CD4-positive, CD25-positive, alpha-beta regulatory T cell (primary cell): ENCODE measurements at regions not wholly inside any gene's neighbourhood (a gene's known extent, or its start where the extent isn't known, plus 50 kb on each side); places are given as distances from the start of the nearest gene placed in this dataset.

Experiments
- ATAC-seq, 2 donors: fragments of 150-1000 bp; cut with Tn5 transposase; one replicate each; pipeline ENCODE4 v1.10.0; 2021; ENCODE audit warnings: low read depth in 2 of 2, moderate number of reproducible peaks in 2 of 2, moderate library complexity in 1 of 2
- DNase-seq, 3 donors: peaks; one replicate each; pipeline versions ENCODE4 v3.0.0 to v3.0.0-alpha.2; 2012 to 2022; ENCODE audit warnings: mixed read lengths in 1 of 3
- H3K27ac ChIP-seq: one replicate; pipeline ENCODE4 v1.7.0; 2013; ENCODE audit warnings: mild to moderate bottlenecking, low read length; ENCODE audit not compliant: insufficient read depth, poor library complexity, severe bottlenecking
- H3K27me3 ChIP-seq: one replicate; pipeline ENCODE4 v1.7.0; 2013; ENCODE audit warnings: low read length; ENCODE audit not compliant: control insufficient read depth, insufficient read depth
- H3K36me3 ChIP-seq: one replicate; pipeline ENCODE4 v1.7.0; 2013; ENCODE audit warnings: mild to moderate bottlenecking, low read length, moderate library complexity; ENCODE audit not compliant: control insufficient read depth, insufficient read depth
- H3K4me1 ChIP-seq: 2 replicates; pipeline ENCODE4 v1.7.0; 2013; ENCODE audit warnings: mild to moderate bottlenecking, low read length; ENCODE audit not compliant: insufficient read depth, control insufficient read depth, poor library complexity, severe bottlenecking
- H3K4me3 ChIP-seq: one replicate; pipeline ENCODE4 v1.7.0; 2013; ENCODE audit warnings: low read depth, mild to moderate bottlenecking, low read length, moderate library complexity
- H3K9me3 ChIP-seq, 2 experiments: 1 replicate in 1 of 2; 2 replicates in 1 of 2; pipeline ENCODE4 v1.7.0; 2013; ENCODE audit warnings: low read length in 2 of 2, mild to moderate bottlenecking in 1 of 2, moderate library complexity in 1 of 2; ENCODE audit not compliant: control insufficient read depth in 2 of 2
- H3K27ac Mint-ChIP-seq, 3 donors: one replicate each; pipeline ENCODE4 v1.8.0; 2020 to 2022; ENCODE audit warnings: mild to moderate bottlenecking in 3 of 3, mixed read lengths in 3 of 3, moderate library complexity in 2 of 3
- H3K27me3 Mint-ChIP-seq: one replicate; pipeline ENCODE4 v1.8.0; 2022; ENCODE audit warnings: mild to moderate bottlenecking, mixed read lengths
- H3K36me3 Mint-ChIP-seq: one replicate; pipeline ENCODE4 v1.8.0; 2020; ENCODE audit warnings: mixed read lengths
- H3K4me1 Mint-ChIP-seq, 4 donors: one replicate each; pipeline ENCODE4 v1.8.0; 2020 to 2022; ENCODE audit warnings: mixed read lengths in 4 of 4, mild to moderate bottlenecking in 1 of 4
- H3K4me3 Mint-ChIP-seq, 4 donors: one replicate each; pipeline ENCODE4 v1.8.0; 2020 to 2022; ENCODE audit warnings: mild to moderate bottlenecking in 4 of 4, mixed read lengths in 4 of 4, moderate library complexity in 3 of 4
- H3K9me3 Mint-ChIP-seq, 7 donors: one replicate each; pipeline ENCODE4 v1.8.0; 2020 to 2022; ENCODE audit warnings: mixed read lengths in 7 of 7, mild to moderate bottlenecking in 3 of 7, moderate library complexity in 2 of 7

GRCh38 chr4:22895482-22895881, 202.7 kb downstream of the GBA3 start:
- H3K27ac Mint-ChIP-seq, result no peak overlapping the region
- no peaks in the 10 kb centered on the region for H3K4me1 Mint-ChIP-seq
- Histone ChIP-seq H3K4me1 (no peaks in the 10 kb centered on the region), H3K4me3 (no peak overlapping the region), H3K27ac (no peak overlapping the region), H3K36me3 (no peaks in the 10 kb centered on the region), H3K9me3 (no peaks in the 10 kb centered on the region), H3K27me3 (no peaks in the 10 kb centered on the region)
- H3K9me3 Mint-ChIP-seq, result peaks cover 0 to 2% (median 0%) of the 10 kb centered on the region in 7 donors
- no peaks in the 10 kb centered on the region for H3K27me3 Mint-ChIP-seq
- ATAC-seq (no peak), DNase-seq (no peak)
- H3K4me3 Mint-ChIP-seq, result no peak overlapping the region
- no peaks in the 10 kb centered on the region for H3K36me3 Mint-ChIP-seq

- no peak overlapping the region for H3K27ac Mint-ChIP-seq
- H3K9me3 Mint-ChIP-seq, result peaks cover 0 to 10% (median 1%) of the 10 kb centered on the region in 7 donors
- no peaks in the 10 kb centered on the region for H3K4me1 ChIP-seq
- no peaks in the 10 kb centered on the region for H3K27me3 ChIP-seq
- no peak overlapping the region for H3K4me3 ChIP-seq
- H3K4me1 Mint-ChIP-seq, result no peaks in the 10 kb centered on the region
- DNase-seq (no peak), ATAC-seq (no peak)
- H3K36me3 ChIP-seq, result no peaks in the 10 kb centered on the region
- no peaks in the 10 kb centered on the region for H3K27me3 Mint-ChIP-seq
- no peak overlapping the region for H3K4me3 Mint-ChIP-seq
- no peaks in the 10 kb centered on the region for H3K36me3 Mint-ChIP-seq
- H3K27ac ChIP-seq, result no peak overlapping the region
- no peaks in the 10 kb centered on the region for H3K9me3 ChIP-seq
These were observed 191.4 kb downstream of the GBA3 start for GRCh38 chr4:22884157-22884556.

- ATAC-seq (no peak), DNase-seq (no peak)
- Mint-ChIP-seq H3K9me3 (peaks cover 0 to 10% (median 1%) of the 10 kb centered on the region in 7 donors), H3K27ac (no peak overlapping the region), H3K27me3 (no peaks in the 10 kb centered on the region), H3K4me3 (no peak overlapping the region), H3K36me3 (no peaks in the 10 kb centered on the region), H3K4me1 (no peaks in the 10 kb centered on the region)
- no peaks in the 10 kb centered on the region for H3K4me1 ChIP-seq
- no peaks in the 10 kb centered on the region for H3K27me3 ChIP-seq
- H3K9me3 ChIP-seq, result no peaks in the 10 kb centered on the region
- H3K27ac ChIP-seq, result no peak overlapping the region
- H3K4me3 ChIP-seq, result no peak overlapping the region
- no peaks in the 10 kb centered on the region for H3K36me3 ChIP-seq
These were observed 188.7 kb downstream of the GBA3 start for GRCh38 chr4:22881411-22881810.

- Mint-ChIP-seq H3K36me3 (no peaks in the 10 kb centered on the region), H3K4me3 (no peak overlapping the region), H3K27ac (no peak overlapping the region), H3K9me3 (peaks cover 0 to 13% (median 6%) of the 10 kb centered on the region in 7 donors), H3K4me1 (no peaks in the 10 kb centered on the region), H3K27me3 (no peaks in the 10 kb centered on the region)
- Histone ChIP-seq H3K4me1 (no peaks in the 10 kb centered on the region), H3K9me3 (no peaks in the 10 kb centered on the region), H3K36me3 (no peaks in the 10 kb centered on the region), H3K27me3 (no peaks in the 10 kb centered on the region), H3K4me3 (no peak overlapping the region), H3K27ac (no peak overlapping the region)
- ATAC-seq (no peak), DNase-seq (no peak)
These were observed 184.8 kb downstream of the GBA3 start for GRCh38 chr4:22877486-22878052.

- H3K9me3 Mint-ChIP-seq, result peaks cover 0 to 12% (median 6%) of the 10 kb centered on the region in 7 donors
- no peak for ATAC-seq
- H3K4me1 Mint-ChIP-seq, result no peaks in the 10 kb centered on the region
- Histone ChIP-seq H3K36me3 (no peaks in the 10 kb centered on the region), H3K27ac (no peak overlapping the region), H3K9me3 (no peaks in the 10 kb centered on the region), H3K27me3 (no peaks in the 10 kb centered on the region), H3K4me1 (no peaks in the 10 kb centered on the region), H3K4me3 (no peak overlapping the region)
- no peak overlapping the region for H3K27ac Mint-ChIP-seq
- no peaks in the 10 kb centered on the region for H3K27me3 Mint-ChIP-seq
- DNase-seq, result no peak
- H3K4me3 Mint-ChIP-seq, result no peak overlapping the region
- H3K36me3 Mint-ChIP-seq, result no peaks in the 10 kb centered on the region
These were observed 183.5 kb downstream of the GBA3 start for GRCh38 chr4:22876270-22876669.

- Histone ChIP-seq H3K4me3 (no peak overlapping the region), H3K4me1 (no peaks in the 10 kb centered on the region), H3K9me3 (no peaks in the 10 kb centered on the region), H3K27me3 (no peaks in the 10 kb centered on the region), H3K27ac (no peak overlapping the region), H3K36me3 (no peaks in the 10 kb centered on the region)
- H3K27ac Mint-ChIP-seq, result no peak overlapping the region
- ATAC-seq (no peak), DNase-seq (no peak)
- H3K36me3 Mint-ChIP-seq, result no peaks in the 10 kb centered on the region
- no peak overlapping the region for H3K4me3 Mint-ChIP-seq
- H3K4me1 Mint-ChIP-seq, result no peaks in the 10 kb centered on the region
- H3K9me3 Mint-ChIP-seq, result peaks cover 0 to 13% (median 4%) of the 10 kb centered on the region in 7 donors
- H3K27me3 Mint-ChIP-seq, result no peaks in the 10 kb centered on the region
These were observed 183.0 kb downstream of the GBA3 start for GRCh38 chr4:22875587-22876257.

- no peak overlapping the region for H3K4me3 ChIP-seq
- Mint-ChIP-seq H3K4me1 (no peaks in the 10 kb centered on the region), H3K9me3 (peaks cover 0 to 13% (median 7%) of the 10 kb centered on the region in 7 donors), H3K4me3 (no peak overlapping the region), H3K27ac (no peak overlapping the region), H3K36me3 (no peaks in the 10 kb centered on the region), H3K27me3 (no peaks in the 10 kb centered on the region)
- H3K4me1 ChIP-seq, result no peaks in the 10 kb centered on the region
- H3K27ac ChIP-seq, result no peak overlapping the region
- H3K9me3 ChIP-seq, result no peaks in the 10 kb centered on the region
- no peak for DNase-seq
- H3K36me3 ChIP-seq, result no peaks in the 10 kb centered on the region
- ATAC-seq, result no peak
- H3K27me3 ChIP-seq, result no peaks in the 10 kb centered on the region
These were observed 181.7 kb downstream of the GBA3 start for GRCh38 chr4:22874334-22874912.

- Mint-ChIP-seq H3K9me3 (peaks cover 0 to 13% (median 7%) of the 10 kb centered on the region in 7 donors), H3K27ac (no peak overlapping the region), H3K4me3 (no peak overlapping the region), H3K4me1 (no peaks in the 10 kb centered on the region), H3K27me3 (no peaks in the 10 kb centered on the region), H3K36me3 (no peaks in the 10 kb centered on the region)
- no peak for DNase-seq
- Histone ChIP-seq H3K4me1 (no peaks in the 10 kb centered on the region), H3K9me3 (no peaks in the 10 kb centered on the region), H3K36me3 (no peaks in the 10 kb centered on the region), H3K27ac (no peak overlapping the region), H3K27me3 (no peaks in the 10 kb centered on the region), H3K4me3 (no peak overlapping the region)
- ATAC-seq, result no peak
These were observed 181.2 kb downstream of the GBA3 start for GRCh38 chr4:22873899-22874298.
